Right lobe of liver (tissue), 4 donors: ENCODE measurements at regions not wholly inside any gene's neighbourhood (a gene's known extent, or its start where the extent isn't known, plus 50 kb on each side); places are given as distances from the start of the nearest gene placed in this dataset.

Source experiments
- POLR2A ChIP-seq: fragments of 450-650 bp; IDR thresholded peaks from one replicate; pipeline ENCODE4 v1.6.1; 2017; ENCODE audit warnings: antibody characterized with exemption, mild to moderate bottlenecking
- TF ChIP-seq, protein P1 (sequence below), 4 donors: fragments of 200-600 bp in 3 of 4; fragments of 450-650 bp in 1 of 4; IDR thresholded peaks; one replicate each; pipeline versions ENCODE4 v1.5.1 to v1.8.0; 2016 to 2022; ENCODE audit warnings: antibody characterized with exemption in 4 of 4, mild to moderate bottlenecking in 2 of 4
- donor health status: DM: no; HTN: no; CAD: no.
- donor health status: DM: no; HTN: no; CAD: no.
- donor health status: DM: no; HTN: yes; CAD: no.

DNA sequence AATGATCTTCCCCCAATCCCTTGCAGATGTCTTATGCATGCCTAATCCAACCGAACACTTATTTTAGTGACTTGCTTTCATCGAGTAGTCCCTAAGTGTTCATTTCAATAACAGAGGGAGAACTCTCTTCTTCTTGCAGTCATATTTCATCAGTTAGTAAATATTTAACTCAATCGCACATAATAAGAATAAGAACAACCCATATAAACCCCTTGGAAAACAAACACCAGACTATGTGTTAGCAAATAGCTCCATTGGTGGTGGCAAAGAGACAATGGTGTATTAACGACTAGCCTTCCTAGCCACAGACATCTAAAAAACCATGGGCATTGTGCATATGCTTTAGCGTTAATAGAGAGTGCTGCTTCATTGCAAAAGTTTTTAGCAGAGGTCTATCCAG is 725.8 kb downstream of the BCL11A start:
- no peak for TF ChIP-seq POLR2A
- TF ChIP-seq, protein P1, sequence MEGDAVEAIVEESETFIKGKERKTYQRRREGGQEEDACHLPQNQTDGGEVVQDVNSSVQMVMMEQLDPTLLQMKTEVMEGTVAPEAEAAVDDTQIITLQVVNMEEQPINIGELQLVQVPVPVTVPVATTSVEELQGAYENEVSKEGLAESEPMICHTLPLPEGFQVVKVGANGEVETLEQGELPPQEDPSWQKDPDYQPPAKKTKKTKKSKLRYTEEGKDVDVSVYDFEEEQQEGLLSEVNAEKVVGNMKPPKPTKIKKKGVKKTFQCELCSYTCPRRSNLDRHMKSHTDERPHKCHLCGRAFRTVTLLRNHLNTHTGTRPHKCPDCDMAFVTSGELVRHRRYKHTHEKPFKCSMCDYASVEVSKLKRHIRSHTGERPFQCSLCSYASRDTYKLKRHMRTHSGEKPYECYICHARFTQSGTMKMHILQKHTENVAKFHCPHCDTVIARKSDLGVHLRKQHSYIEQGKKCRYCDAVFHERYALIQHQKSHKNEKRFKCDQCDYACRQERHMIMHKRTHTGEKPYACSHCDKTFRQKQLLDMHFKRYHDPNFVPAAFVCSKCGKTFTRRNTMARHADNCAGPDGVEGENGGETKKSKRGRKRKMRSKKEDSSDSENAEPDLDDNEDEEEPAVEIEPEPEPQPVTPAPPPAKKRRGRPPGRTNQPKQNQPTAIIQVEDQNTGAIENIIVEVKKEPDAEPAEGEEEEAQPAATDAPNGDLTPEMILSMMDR (IDR thresholded peaks at IDR 0.05) = no peak
